SK-N-SH (cell line): ENCODE measurements at regions not wholly inside any gene's neighbourhood (a gene's known extent, or its start where the extent isn't known, plus 50 kb on each side); places are given as distances from the start of the nearest gene placed in this dataset.

Experiments
- CTCF ChIA-PET: fragments of 300-600, 350-600 bp; formaldehyde crosslinking; extraction: SDS; loops from one replicate; lab custom pipeline; 2021; lab: Yijun Ruan, JAX
- POLR2A ChIA-PET: fragments of 350-600 bp; sonication (Branson Sonifier 250); formaldehyde crosslinking; extraction: SDS; loops from one replicate; lab custom pipeline; 2020; ENCODE audit warnings: antibody characterized with exemption, inconsistent platforms; lab: Yijun Ruan, JAX
- DNase-seq: peaks from one replicate; pipeline ENCODE4 v3.0.0; 2012
- H2AFZ ChIP-seq: fragments of 200-600 bp; sonication (generic); 2 replicates; pipeline ENCODE4 v1.8.1; 2016; ENCODE audit warnings: antibody characterized with exemption, mild to moderate bottlenecking, low read depth
- H3F3A ChIP-seq: fragments of 200-600 bp; sonication (generic); replicated peaks from 2 replicates; pipeline ENCODE3; 2016; ENCODE audit warnings: antibody characterized with exemption, mild to moderate bottlenecking; ENCODE audit not compliant: insufficient read depth
- H3K27ac ChIP-seq, 2 experiments: fragments of 200-500 bp in 1 of 2; fragments of 200-600 bp in 1 of 2; sonication (Bioruptor generic) in 1 of 2; sonication (generic), shearing (Covaris generic) in 1 of 2; 2 replicates each; pipeline versions ENCODE4 v1.5.1 to v1.6.1; 2014 to 2016; ENCODE audit warnings: low read depth in 2 of 2, inconsistent platforms in 1 of 2, low read length in 1 of 2, mild to moderate bottlenecking in 1 of 2, mixed read lengths in 1 of 2
- H3K27me3 ChIP-seq: fragments of 200-600 bp; sonication (generic), shearing (Covaris generic); 2 replicates; pipeline ENCODE4 v1.6.1; 2016; ENCODE audit warnings: mixed run types; ENCODE audit not compliant: insufficient read depth
- H3K36me3 ChIP-seq, 2 experiments: fragments of 200-500 bp in 1 of 2; fragments of 200-600 bp in 1 of 2; sonication (Bioruptor generic) in 1 of 2; sonication (generic) in 1 of 2; replicated peaks in 1 of 2; 2 replicates each; pipeline versions ENCODE3 to v1.5.1; 2014 to 2016; ENCODE audit warnings: low read length in 1 of 2, mild to moderate bottlenecking in 1 of 2; ENCODE audit not compliant: insufficient read depth in 2 of 2, control insufficient read depth in 1 of 2
- H3K4me1 ChIP-seq, 2 experiments: fragments of 200-500 bp in 1 of 2; fragments of 200-600 bp in 1 of 2; sonication (Bioruptor generic) in 1 of 2; sonication (generic), shearing (Covaris generic) in 1 of 2; 2 replicates each; pipeline versions ENCODE4 v1.5.1 to v1.6.1; 2014 to 2016; ENCODE audit warnings: low read depth in 1 of 2, low read length in 1 of 2, mixed run types in 1 of 2; ENCODE audit not compliant: insufficient read depth in 2 of 2, control insufficient read depth in 1 of 2
- H3K4me2 ChIP-seq: fragments of 200-600 bp; sonication (generic), shearing (Covaris generic); 2 replicates; pipeline ENCODE4 v1.6.1; 2017; ENCODE audit warnings: mixed run types
- H3K4me3 ChIP-seq, 2 experiments: fragments of 200-500 bp in 1 of 2; fragments of 200-600 bp in 1 of 2; sonication (Bioruptor generic) in 1 of 2; sonication (generic), shearing (Covaris generic) in 1 of 2; 2 replicates each; pipeline versions ENCODE4 v1.5.1 to v1.8.1; 2014 to 2016; ENCODE audit warnings: low read depth in 2 of 2, inconsistent platforms in 1 of 2, low read length in 1 of 2, mild to moderate bottlenecking in 1 of 2, mixed read lengths in 1 of 2, moderate library complexity in 1 of 2
- H3K79me2 ChIP-seq: fragments of 200-600 bp; sonication (generic); 2 replicates; pipeline ENCODE4 v1.8.1; 2017; ENCODE audit warnings: mild to moderate bottlenecking; ENCODE audit not compliant: insufficient read depth
- H3K9ac ChIP-seq: fragments of 200-600 bp; sonication (generic); 2 replicates; pipeline ENCODE4 v1.6.1; 2017; ENCODE audit warnings: mixed run types
- H3K9me2 ChIP-seq: fragments of 200-600 bp; sonication (generic); 2 replicates; pipeline ENCODE4 v1.6.1; 2017; ENCODE audit warnings: mixed run types
- H3K9me3 ChIP-seq: fragments of 200-600 bp; sonication (generic); 2 replicates; pipeline ENCODE4 v1.6.1; 2017; ENCODE audit warnings: mixed run types, mild to moderate bottlenecking, moderate library complexity
- H4K20me1 ChIP-seq: fragments of 200-600 bp; sonication (generic); 2 replicates; pipeline ENCODE4 v1.6.1; 2017; ENCODE audit warnings: mild to moderate bottlenecking, mixed run types; ENCODE audit not compliant: insufficient read depth
- CHD2 ChIP-seq: fragments of 150-350 bp; IDR thresholded peaks from 2 replicates; pipeline ENCODE4 v1.6.1; 2018; ENCODE audit warnings: low read length; ENCODE audit not compliant: partially characterized antibody
- ELF1 ChIP-seq: IDR thresholded peaks from 2 replicates; pipeline ENCODE4 v1.4.0; 2012
- EP300 ChIP-seq, 2 experiments: IDR thresholded peaks; 2 replicates each; pipeline versions ENCODE4 v1.4.0 to v1.6.1; 2012; ENCODE audit warnings: borderline replicate concordance in 1 of 2, low read depth in 1 of 2, low read length in 1 of 2
- EZH2phosphoT487 ChIP-seq: fragments of 200-600 bp; sonication (generic); IDR thresholded peaks from 2 replicates; pipeline ENCODE4 v1.6.1; 2017; ENCODE audit warnings: low read depth, mixed run types, mild to moderate bottlenecking, antibody characterized with exemption, moderate library complexity, borderline replicate concordance
- FOSL2 ChIP-seq: IDR thresholded peaks from 2 replicates; pipeline ENCODE4 v1.4.0; 2012; ENCODE audit warnings: low read depth, mild to moderate bottlenecking, moderate library complexity, borderline replicate concordance
- FOXM1 ChIP-seq: IDR thresholded peaks from 2 replicates; pipeline ENCODE4 v1.4.0; 2012; ENCODE audit warnings: low read depth, mild to moderate bottlenecking
- JUND ChIP-seq: IDR thresholded peaks from 2 replicates; pipeline ENCODE4 v1.4.0; 2012
- MEF2A ChIP-seq: IDR thresholded peaks from 2 replicates; pipeline ENCODE4 v1.4.0; 2012; ENCODE audit warnings: low read depth, borderline replicate concordance
- MXI1 ChIP-seq: IDR thresholded peaks from 2 replicates; pipeline ENCODE4 v1.6.1; 2012; ENCODE audit warnings: mild to moderate bottlenecking, low read depth, low read length, improper control_type of control experiment
- NFIC ChIP-seq: IDR thresholded peaks from 2 replicates; pipeline ENCODE4 v1.4.0; 2012; ENCODE audit warnings: borderline replicate concordance
- NRF1 ChIP-seq: IDR thresholded peaks from 2 replicates; pipeline ENCODE4 v1.6.1; 2012; ENCODE audit warnings: low read depth, mild to moderate bottlenecking, low read length
- POLR2AphosphoS5 ChIP-seq: IDR thresholded peaks from 2 replicates; pipeline ENCODE4 v1.6.1; 2012; ENCODE audit warnings: low read depth, low read length
- RAD21 ChIP-seq: IDR thresholded peaks from 2 replicates; pipeline ENCODE4 v1.6.1; 2012; ENCODE audit warnings: mild to moderate bottlenecking, low read length
- RCOR1 ChIP-seq: fragments of 150-350 bp; IDR thresholded peaks from 2 replicates; pipeline ENCODE4 v1.6.1; 2017; ENCODE audit warnings: antibody characterized with exemption, low read length
- RFX5 ChIP-seq: IDR thresholded peaks from 2 replicates; pipeline ENCODE4 v1.6.1; 2012; ENCODE audit warnings: mild to moderate bottlenecking, improper control_type of control experiment, low read length
- RXRA ChIP-seq: IDR thresholded peaks from 2 replicates; pipeline ENCODE4 v1.4.0; 2012; ENCODE audit warnings: low read depth, mild to moderate bottlenecking, borderline replicate concordance
- SIN3A ChIP-seq: IDR thresholded peaks from 2 replicates; pipeline ENCODE4 v1.6.1; 2012; ENCODE audit warnings: low read depth, mild to moderate bottlenecking, low read length, moderate library complexity, borderline replicate concordance
- SMC3 ChIP-seq: IDR thresholded peaks from 2 replicates; pipeline ENCODE4 v1.6.1; 2012; ENCODE audit warnings: low read depth, low read length, improper control_type of control experiment
- TEAD4 ChIP-seq: IDR thresholded peaks from 2 replicates; pipeline ENCODE4 v1.4.0; 2012; ENCODE audit warnings: mild to moderate bottlenecking, borderline replicate concordance; ENCODE audit not compliant: insufficient read depth
- USF1 ChIP-seq: IDR thresholded peaks from 2 replicates; pipeline ENCODE4 v1.4.0; 2012; ENCODE audit warnings: low read depth, borderline replicate concordance
- USF2 ChIP-seq: fragments of 150-350 bp; IDR thresholded peaks from 2 replicates; pipeline ENCODE4 v1.6.1; 2017; ENCODE audit warnings: antibody characterized with exemption, low read length, low read depth, borderline replicate concordance
- YY1 ChIP-seq: IDR thresholded peaks from 2 replicates; pipeline ENCODE4 v1.4.0; 2012; ENCODE audit warnings: low read depth, mild to moderate bottlenecking
- WGBS: methylation state at CpG from one replicate; pipeline ENCODE4 v1.1.6; 2017; ENCODE audit warnings: low lambda C conversion rate; 5-methylcytosine and 5-hydroxymethylcytosine counted together
- TF ChIP-seq, protein P1 (sequence below): IDR thresholded peaks from 2 replicates; pipeline ENCODE4 v1.4.0; 2012; ENCODE audit warnings: low read depth

GRCh38 chr16:54584121-54584520 is 297.5 kb upstream of the IRX3 start:
- no peaks in the 10 kb centered on the region for H3K9me2 ChIP-seq
- ChIA-PET POLR2A (no interaction called here), CTCF (interaction anchor here (0.9 kb wide), 1 partner anchor 11 kb away, joined by 3 read pairs; no protein-coding TSS in a partner anchor)
- no peaks in the 10 kb centered on the region for H3K36me3 ChIP-seq
- no peak overlapping the region for H3K9ac ChIP-seq
- no peaks in the 10 kb centered on the region for H3K9me3 ChIP-seq
- TF ChIP-seq MXI1 = no peak
- no peak for TF ChIP-seq CHD2
- TF ChIP-seq EZH2phosphoT487 = no peak
- TF ChIP-seq SIN3A = no peak
- no peak for TF ChIP-seq RXRA
- no peak for TF ChIP-seq RCOR1
- no peak for TF ChIP-seq RFX5
- no peak for TF ChIP-seq MEF2A
- TF ChIP-seq NRF1 = no peak
- TF ChIP-seq YY1 = no peak
- no peak for TF ChIP-seq RAD21
- no peak for TF ChIP-seq ELF1
- H3K4me1 ChIP-seq = no peaks in the 10 kb centered on the region
- H3K4me2 ChIP-seq = no peak overlapping the region
- 27% methylated on average over 3 of the region's 3 CpGs for WGBS
- no peak for DNase-seq
- H4K20me1 ChIP-seq = no peaks in the 10 kb centered on the region
- no peak overlapping the region for H3K27ac ChIP-seq
- H3K4me3 ChIP-seq = no peak overlapping the region
- no peaks in the 10 kb centered on the region for H3K27me3 ChIP-seq
- no peaks in the 10 kb centered on the region for H3F3A ChIP-seq
- H3K79me2 ChIP-seq = no peaks in the 10 kb centered on the region
- no peak overlapping the region for H2AFZ ChIP-seq

DNA sequence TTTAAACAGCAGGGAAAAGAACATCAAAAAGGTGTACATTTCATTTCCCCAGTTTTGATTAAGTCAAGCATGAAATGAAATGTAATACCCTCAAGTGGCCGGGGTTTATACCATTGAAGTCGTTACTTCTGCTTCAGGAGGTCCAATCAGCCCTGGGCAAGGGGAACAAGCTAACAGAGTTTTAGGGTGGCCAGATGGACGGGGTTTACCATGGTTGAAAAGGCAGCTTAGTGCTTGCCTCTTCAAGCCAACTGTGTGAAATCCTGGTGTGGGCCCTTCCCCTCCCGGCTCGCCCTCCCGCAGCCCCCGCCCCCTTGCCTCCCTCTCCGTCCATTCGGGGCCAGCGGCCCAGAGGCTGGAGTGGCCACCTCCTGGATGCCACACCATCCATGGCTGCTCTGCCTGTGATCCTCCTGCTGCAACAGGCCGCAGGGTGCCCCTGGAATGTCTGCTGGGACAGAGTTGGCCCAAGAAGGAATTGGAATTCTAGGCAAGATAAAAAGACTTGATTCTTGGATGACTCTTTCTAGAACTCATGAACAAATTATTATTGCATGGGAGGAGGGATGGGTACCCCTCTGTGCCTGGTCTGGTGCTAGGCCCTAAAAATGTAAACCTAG is 296.2 kb upstream of the IRX3 start:
- H3K4me3 ChIP-seq = no peak overlapping the region
- H3K4me2 ChIP-seq = no peak overlapping the region
- H3K9me2 ChIP-seq = no peaks in the 10 kb centered on the region
- WGBS = 60% methylated on average over 5 of the region's 11 CpGs
- H3K27ac ChIP-seq = no peak overlapping the region
- H3K9ac ChIP-seq = no peak overlapping the region
- no peaks in the 10 kb centered on the region for H3K9me3 ChIP-seq
- TF ChIP-seq CHD2 = no peak
- no peak for TF ChIP-seq NFIC
- TF ChIP-seq EP300 (IDR thresholded peaks at IDR 0.05; ENCODE audit: borderline replicate concordance in 1 of 2, low read depth in 1 of 2, low read length in 1 of 2) = no peak
- TF ChIP-seq SMC3 = no peak
- TF ChIP-seq POLR2AphosphoS5 = no peak
- TF ChIP-seq, protein P1, sequence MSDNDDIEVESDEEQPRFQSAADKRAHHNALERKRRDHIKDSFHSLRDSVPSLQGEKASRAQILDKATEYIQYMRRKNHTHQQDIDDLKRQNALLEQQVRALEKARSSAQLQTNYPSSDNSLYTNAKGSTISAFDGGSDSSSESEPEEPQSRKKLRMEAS = no peak
- TF ChIP-seq MXI1 = no peak
- TF ChIP-seq MEF2A = no peak
- TF ChIP-seq FOSL2 = no peak
- TF ChIP-seq NRF1 = no peak
- no peak for TF ChIP-seq TEAD4
- TF ChIP-seq FOXM1 = no peak
- no peak for TF ChIP-seq USF2
- no peak for TF ChIP-seq JUND
- TF ChIP-seq RAD21 = no peak
- TF ChIP-seq USF1 = no peak
- no peak for TF ChIP-seq RXRA
- POLR2A ChIA-PET = no interaction called here
- no peaks in the 10 kb centered on the region for H3F3A ChIP-seq
- no peaks in the 10 kb centered on the region for H3K27me3 ChIP-seq
- no peaks in the 10 kb centered on the region for H3K79me2 ChIP-seq
- no peak for DNase-seq
- H4K20me1 ChIP-seq = no peaks in the 10 kb centered on the region
- CTCF ChIA-PET = no interaction called here
- no peaks in the 10 kb centered on the region for H3K36me3 ChIP-seq
- H3K4me1 ChIP-seq = no peaks in the 10 kb centered on the region
- H2AFZ ChIP-seq = no peak overlapping the region
